Cardiac muscle cell (in vitro differentiated cells and primary cell): ENCODE measurements at regions not wholly inside any gene's neighbourhood (a gene's known extent, or its start where the extent isn't known, plus 50 kb on each side); places are given as distances from the start of the nearest gene placed in this dataset.
A peak's percentile ranks its signal among the peaks of the same experiment; 100 is the strongest.

Experiments used
- DNase-seq, 2 donors: peaks; one replicate each; pipeline versions ENCODE4 v3.0.0 to v3.0.0-alpha.2; 2010 to 2017; ENCODE audit warnings: low read depth in 1 of 2, low spot score in 1 of 2
- H3K27ac ChIP-seq: fragments of 200-600 bp; sonication (generic); 2 replicates; pipeline ENCODE4 v1.5.1; 2016
- H3K27me3 ChIP-seq: fragments of 200-600 bp; sonication (generic); 2 replicates; pipeline ENCODE4 v1.6.0; 2016; ENCODE audit warnings: control low read depth
- H3K36me3 ChIP-seq: fragments of 200-600 bp; sonication (generic); 2 replicates; pipeline ENCODE4 v1.5.1; 2016; ENCODE audit warnings: control low read depth
- H3K4me1 ChIP-seq: fragments of 200-600 bp; sonication (generic); 2 replicates; pipeline ENCODE4 v1.8.1; 2017; ENCODE audit warnings: low read depth, mild to moderate bottlenecking, mixed run types
- H3K4me3 ChIP-seq: fragments of 200-600 bp; sonication (generic); 2 replicates; pipeline ENCODE4 v1.5.1; 2016; ENCODE audit warnings: mild to moderate bottlenecking
- H3K9me3 ChIP-seq: fragments of 200-600 bp; sonication (generic); 2 replicates; pipeline ENCODE4 v1.5.1; 2017; ENCODE audit warnings: low read depth, mild to moderate bottlenecking, control low read depth
- TF ChIP-seq, protein P1 (sequence below): IDR thresholded peaks from 2 replicates; pipeline ENCODE4 v1.5.1; 2012; ENCODE audit warnings: low read depth, mild to moderate bottlenecking, low read length

DNA sequence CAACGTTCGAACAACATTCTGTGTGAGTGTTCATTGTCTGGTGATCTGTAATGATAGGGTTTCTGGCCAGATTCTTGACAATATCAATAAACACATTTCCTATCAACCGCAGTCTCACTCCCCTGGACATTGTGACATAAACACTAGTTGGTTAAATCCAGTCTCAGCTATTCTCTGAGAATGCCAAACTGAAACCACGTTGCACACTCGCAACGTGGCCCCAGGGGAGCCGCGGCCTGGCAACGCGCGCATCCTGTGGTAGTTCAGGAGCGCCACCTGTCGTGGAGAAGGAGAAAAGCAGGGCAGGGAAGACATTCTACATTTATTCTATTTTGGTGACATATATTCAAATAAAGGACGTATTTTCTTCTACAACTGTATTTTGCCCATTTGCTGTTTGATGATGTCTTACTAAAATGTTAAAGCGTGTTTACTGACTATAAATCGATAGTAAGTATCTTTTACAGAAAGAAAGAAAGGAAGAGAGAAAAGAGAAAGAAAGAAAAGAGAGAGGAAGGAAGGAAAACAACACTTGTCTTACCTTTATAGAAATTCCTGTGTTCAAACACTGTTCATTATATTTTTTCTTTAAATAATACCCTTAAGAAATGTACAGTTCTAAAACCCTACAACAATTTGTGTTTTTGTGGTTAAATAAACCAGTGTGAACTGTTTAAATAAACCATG, 738.3 kb upstream of the FRG1 start:
- no peaks in the 10 kb centered on the region for H3K27me3 ChIP-seq
- H3K4me1 ChIP-seq = peaks cover 7% of the 10 kb centered on the region
- peak; percentile 65 to 82 for DNase-seq
- no peak overlapping the region for H3K4me3 ChIP-seq
- TF ChIP-seq, protein P1, sequence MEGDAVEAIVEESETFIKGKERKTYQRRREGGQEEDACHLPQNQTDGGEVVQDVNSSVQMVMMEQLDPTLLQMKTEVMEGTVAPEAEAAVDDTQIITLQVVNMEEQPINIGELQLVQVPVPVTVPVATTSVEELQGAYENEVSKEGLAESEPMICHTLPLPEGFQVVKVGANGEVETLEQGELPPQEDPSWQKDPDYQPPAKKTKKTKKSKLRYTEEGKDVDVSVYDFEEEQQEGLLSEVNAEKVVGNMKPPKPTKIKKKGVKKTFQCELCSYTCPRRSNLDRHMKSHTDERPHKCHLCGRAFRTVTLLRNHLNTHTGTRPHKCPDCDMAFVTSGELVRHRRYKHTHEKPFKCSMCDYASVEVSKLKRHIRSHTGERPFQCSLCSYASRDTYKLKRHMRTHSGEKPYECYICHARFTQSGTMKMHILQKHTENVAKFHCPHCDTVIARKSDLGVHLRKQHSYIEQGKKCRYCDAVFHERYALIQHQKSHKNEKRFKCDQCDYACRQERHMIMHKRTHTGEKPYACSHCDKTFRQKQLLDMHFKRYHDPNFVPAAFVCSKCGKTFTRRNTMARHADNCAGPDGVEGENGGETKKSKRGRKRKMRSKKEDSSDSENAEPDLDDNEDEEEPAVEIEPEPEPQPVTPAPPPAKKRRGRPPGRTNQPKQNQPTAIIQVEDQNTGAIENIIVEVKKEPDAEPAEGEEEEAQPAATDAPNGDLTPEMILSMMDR = peak; percentile 81
- H3K9me3 ChIP-seq = no peaks in the 10 kb centered on the region
- H3K36me3 ChIP-seq = no peaks in the 10 kb centered on the region
- no peak overlapping the region for H3K27ac ChIP-seq

DNA sequence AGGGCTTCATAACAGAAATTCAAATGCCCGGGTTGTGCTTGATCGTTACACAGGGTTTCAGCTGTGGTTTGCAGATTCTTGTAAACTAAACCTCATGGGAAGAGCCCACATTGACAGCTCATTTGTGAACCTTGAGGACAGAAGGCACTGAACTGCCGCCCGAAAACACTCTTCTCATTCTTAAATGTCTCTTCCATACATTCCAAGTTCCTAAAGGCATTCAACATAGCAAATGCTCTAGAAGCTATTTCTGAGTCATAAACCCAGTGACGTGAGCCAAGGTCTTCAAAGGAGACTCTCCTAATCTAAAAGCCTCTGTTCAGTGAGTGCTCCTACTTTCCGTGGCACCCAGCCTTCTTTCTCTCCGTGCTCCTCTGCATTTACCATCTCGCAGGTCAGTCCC, 737.8 kb upstream of the FRG1 start:
- Histone ChIP-seq H3K4me1 (peaks cover 7% of the 10 kb centered on the region), H3K27me3 (no peaks in the 10 kb centered on the region), H3K27ac (no peak overlapping the region), H3K36me3 (no peaks in the 10 kb centered on the region), H3K9me3 (no peaks in the 10 kb centered on the region), H3K4me3 (no peak overlapping the region)
- TF ChIP-seq, protein P1 = no peak
- DNase-seq = peak; percentile 17 to 34

DNA sequence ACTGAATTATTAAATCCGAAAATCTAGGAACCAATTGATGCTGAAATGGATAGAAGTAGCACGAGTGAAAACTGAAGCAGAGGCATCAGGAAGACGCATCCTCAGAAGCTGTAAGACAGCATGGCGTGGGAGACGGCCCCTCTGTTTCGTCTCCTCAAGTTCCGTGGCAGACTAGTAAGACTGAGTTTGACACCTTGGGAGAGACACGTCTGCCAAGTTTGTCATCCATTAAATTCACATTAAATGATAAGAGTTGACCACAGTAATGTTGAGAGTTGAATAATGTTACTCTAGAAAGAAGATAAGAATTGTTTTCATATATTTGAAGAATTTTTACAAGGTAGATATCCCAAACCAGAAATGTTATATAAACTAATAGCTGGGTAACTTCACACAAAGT, 736.1 kb upstream of the FRG1 start:
- H3K27ac ChIP-seq = no peak overlapping the region

DNA sequence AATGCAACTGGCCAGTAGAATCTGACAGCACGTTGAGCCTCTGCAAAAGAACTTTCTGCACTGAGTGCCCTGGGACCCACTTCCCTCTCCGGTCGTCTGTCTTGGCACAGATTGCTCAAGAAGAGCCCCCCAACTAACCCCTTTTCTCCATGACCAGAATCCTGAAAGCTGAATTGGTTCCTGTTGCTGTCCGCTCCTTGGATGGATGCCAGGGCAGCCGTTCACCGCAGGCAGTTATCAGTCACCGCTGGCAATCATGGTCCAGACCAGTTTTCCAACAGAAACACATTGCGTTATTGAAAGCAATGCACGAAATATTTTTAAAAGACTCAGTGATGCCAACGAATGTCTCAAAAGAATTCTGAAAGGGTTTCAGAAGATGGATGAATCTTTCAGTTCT, 733.7 kb upstream of the FRG1 start:
- H3K9me3 ChIP-seq = no peaks in the 10 kb centered on the region
- TF ChIP-seq, protein P1 = no peak

More for the DNA sequence above, 736.1 kb upstream of the FRG1 start:
- Histone ChIP-seq H3K36me3 (no peaks in the 10 kb centered on the region), H3K27me3 (no peaks in the 10 kb centered on the region), H3K4me3 (no peak overlapping the region), H3K9me3 (no peaks in the 10 kb centered on the region), H3K4me1 (peaks cover 7% of the 10 kb centered on the region)
- TF ChIP-seq, protein P1 = no peak
- no peak for DNase-seq

DNA sequence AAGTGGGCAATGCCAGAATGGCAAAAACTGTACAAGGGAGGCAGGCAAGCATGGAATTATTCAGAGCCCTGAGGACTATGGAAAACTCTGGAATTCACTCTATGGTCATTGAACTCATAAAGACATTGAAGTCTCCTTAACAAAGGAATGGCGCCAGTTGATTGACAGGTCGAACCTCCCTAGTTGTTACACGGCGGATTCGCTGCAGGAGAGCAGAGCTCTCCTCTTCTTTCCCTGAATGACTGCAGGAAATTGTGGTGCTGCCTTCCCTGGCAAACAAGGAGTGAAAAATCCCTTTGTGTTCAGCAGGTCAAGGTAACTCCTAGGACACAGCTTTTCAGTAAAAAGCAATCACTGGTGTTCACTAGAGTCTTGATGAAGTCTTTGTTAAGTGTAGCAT, 732.8 kb upstream of the FRG1 start:
- no peak for DNase-seq
- Histone ChIP-seq H3K27ac (no peak overlapping the region), H3K36me3 (no peaks in the 10 kb centered on the region), H3K4me3 (no peak overlapping the region), H3K27me3 (no peaks in the 10 kb centered on the region), H3K4me1 (peaks cover 7% of the 10 kb centered on the region), H3K9me3 (no peaks in the 10 kb centered on the region)
- TF ChIP-seq, protein P1 = no peak

More for the DNA sequence above, 733.7 kb upstream of the FRG1 start:
- H3K36me3 ChIP-seq = no peaks in the 10 kb centered on the region
- H3K4me3 ChIP-seq = no peak overlapping the region
- H3K4me1 ChIP-seq = peaks cover 7% of the 10 kb centered on the region
- no peak overlapping the region for H3K27ac ChIP-seq
- DNase-seq = no peak
- no peaks in the 10 kb centered on the region for H3K27me3 ChIP-seq
